Adrenal gland (tissue), 9 donors: ENCODE measurements at regions not wholly inside any gene's neighbourhood (a gene's known extent, or its start where the extent isn't known, plus 50 kb on each side); places are given as distances from the start of the nearest gene placed in this dataset.
A peak's percentile ranks its signal among the peaks of the same experiment; 100 is the strongest.

Source experiments
- DNase-seq, 7 donors: peaks; one replicate each; pipeline ENCODE4 v3.0.0-alpha.2; 2019 to 2020
- H3K27ac ChIP-seq, 5 donors: fragments of 200-600 bp; sonication (generic) in 4 of 5; 1 replicate in 3 of 5; 2 replicates in 2 of 5; pipeline versions ENCODE4 v1.5.1 to v1.8.0; 2016 to 2020; ENCODE audit warnings: mild to moderate bottlenecking in 1 of 5
- H3K27me3 ChIP-seq: fragments of 200-600 bp; 2 replicates; pipeline ENCODE4 v1.8.0; 2021
- H3K36me3 ChIP-seq, 2 donors: fragments of 200-600 bp; replicated peaks in 1 of 2; 1 replicate in 1 of 2; 2 replicates in 1 of 2; pipeline versions ENCODE4 v1.5.1 to v1.8.0; 2018 to 2022
- H3K4me1 ChIP-seq, 2 donors: fragments of 200-600 bp; replicated peaks in 1 of 2; 1 replicate in 1 of 2; 2 replicates in 1 of 2; pipeline versions ENCODE4 v1.5.1 to v1.8.0; 2018 to 2021
- H3K4me3 ChIP-seq, 4 donors: fragments of 200-600 bp; sonication (generic) in 3 of 4; one replicate each; pipeline ENCODE4 v1.5.1; 2016 to 2018
- H3K9me3 ChIP-seq, 3 donors: fragments of 200-600 bp; sonication (generic) in 1 of 3; replicated peaks in 1 of 3; 1 replicate in 2 of 3; 2 replicates in 1 of 3; pipeline versions ENCODE4 v1.5.1 to v1.8.0; 2016 to 2021
- POLR2A ChIP-seq, 2 donors: fragments of 450-650 bp; IDR thresholded peaks; one replicate each; pipeline ENCODE4 v1.6.1; 2017; ENCODE audit warnings: antibody characterized with exemption in 2 of 2, mild to moderate bottlenecking in 2 of 2, moderate library complexity in 1 of 2
- WGBS, 4 donors: extraction: QIAGEN DNeasy Blood & Tissue Kit in 2 of 4; methylation state at CpG; one replicate each; pipeline versions ENCODE4 v1.1.5 to v1.1.7; 2013 to 2017; 5-methylcytosine and 5-hydroxymethylcytosine counted together
- intact Hi-C, 2 donors: fragments of 100-400 bp; cut with DNase I; formaldehyde crosslinking; loops; one replicate each; pipeline versions ENCODE4 v1.14.1 to v1.15.0; 2022 to 2023
- TF ChIP-seq, protein P1 (sequence below), 6 experiments: fragments of 450-650 bp in 4 of 6; fragments of 200-600 bp in 2 of 6; sonication (generic) in 1 of 6; IDR thresholded peaks; 1 replicate in 5 of 6; 2 replicates in 1 of 6; pipeline versions ENCODE4 v1.5.1 to v1.8.0; 2016 to 2021; ENCODE audit warnings: antibody characterized with exemption in 6 of 6, mild to moderate bottlenecking in 2 of 6, moderate library complexity in 1 of 6
- donor health status: healthy with polysubstance abuse.
- donor health status: Bipolar disorder and iron deficiency.
- donor health status: DM: yes; HTN: yes; CAD: no.
- donor health status: DM: no; HTN: no; CAD: no.
- donor health status: DM: no; HTN: no; CAD: no.

DNA sequence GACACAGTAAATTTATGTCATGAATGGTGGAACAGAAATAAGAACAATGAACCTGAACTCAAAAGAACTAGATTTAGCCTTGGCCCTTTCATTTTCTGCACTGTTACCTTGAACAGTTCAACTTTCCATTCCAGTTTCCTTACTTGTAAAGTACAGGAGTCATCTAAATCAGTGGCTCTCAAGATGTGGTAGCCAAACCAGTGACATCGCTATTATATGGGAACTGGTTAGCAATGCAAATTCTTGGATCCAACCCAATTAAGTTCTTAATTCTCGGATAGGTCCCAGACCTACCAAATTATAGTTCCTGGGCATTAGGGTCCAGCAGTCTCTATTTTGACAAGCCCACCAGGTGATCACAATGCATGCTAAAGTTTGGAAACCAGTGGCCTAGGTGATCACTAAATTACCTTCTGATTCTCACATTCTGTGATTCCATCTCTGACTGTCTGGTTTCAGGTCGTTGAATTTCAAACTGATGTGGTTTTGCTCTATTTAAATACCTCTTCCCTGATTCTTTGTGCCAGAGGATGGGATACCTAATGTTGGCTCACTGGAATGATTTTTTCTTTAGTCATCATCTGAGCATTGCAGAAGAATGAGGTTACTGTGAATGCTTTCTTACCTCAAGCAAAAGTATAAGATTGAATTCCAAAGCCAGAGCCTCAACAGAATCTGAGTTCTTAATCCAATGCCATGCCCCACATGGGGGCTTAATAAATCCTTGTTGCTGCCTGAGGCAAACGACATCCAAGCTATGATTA is 253.8 kb downstream of the ENC1 start:
- intact Hi-C loops, result no loop called here
- Histone ChIP-seq H3K36me3 (no peaks in the 10 kb centered on the region), H3K27ac (no peak overlapping the region), H3K4me3 (no peak overlapping the region), H3K4me1 (peaks cover 10 to 22% of the 10 kb centered on the region in 2 donors), H3K27me3 (no peaks in the 10 kb centered on the region), H3K9me3 (no peaks in the 10 kb centered on the region)
- TF ChIP-seq, protein P1, sequence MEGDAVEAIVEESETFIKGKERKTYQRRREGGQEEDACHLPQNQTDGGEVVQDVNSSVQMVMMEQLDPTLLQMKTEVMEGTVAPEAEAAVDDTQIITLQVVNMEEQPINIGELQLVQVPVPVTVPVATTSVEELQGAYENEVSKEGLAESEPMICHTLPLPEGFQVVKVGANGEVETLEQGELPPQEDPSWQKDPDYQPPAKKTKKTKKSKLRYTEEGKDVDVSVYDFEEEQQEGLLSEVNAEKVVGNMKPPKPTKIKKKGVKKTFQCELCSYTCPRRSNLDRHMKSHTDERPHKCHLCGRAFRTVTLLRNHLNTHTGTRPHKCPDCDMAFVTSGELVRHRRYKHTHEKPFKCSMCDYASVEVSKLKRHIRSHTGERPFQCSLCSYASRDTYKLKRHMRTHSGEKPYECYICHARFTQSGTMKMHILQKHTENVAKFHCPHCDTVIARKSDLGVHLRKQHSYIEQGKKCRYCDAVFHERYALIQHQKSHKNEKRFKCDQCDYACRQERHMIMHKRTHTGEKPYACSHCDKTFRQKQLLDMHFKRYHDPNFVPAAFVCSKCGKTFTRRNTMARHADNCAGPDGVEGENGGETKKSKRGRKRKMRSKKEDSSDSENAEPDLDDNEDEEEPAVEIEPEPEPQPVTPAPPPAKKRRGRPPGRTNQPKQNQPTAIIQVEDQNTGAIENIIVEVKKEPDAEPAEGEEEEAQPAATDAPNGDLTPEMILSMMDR (IDR thresholded peaks at IDR 0.05), result no peak
- 75 to 90% (median 86%) methylated on average over 4 of the region's 4 CpGs for WGBS, 4 donors
- no peak for DNase-seq

DNA sequence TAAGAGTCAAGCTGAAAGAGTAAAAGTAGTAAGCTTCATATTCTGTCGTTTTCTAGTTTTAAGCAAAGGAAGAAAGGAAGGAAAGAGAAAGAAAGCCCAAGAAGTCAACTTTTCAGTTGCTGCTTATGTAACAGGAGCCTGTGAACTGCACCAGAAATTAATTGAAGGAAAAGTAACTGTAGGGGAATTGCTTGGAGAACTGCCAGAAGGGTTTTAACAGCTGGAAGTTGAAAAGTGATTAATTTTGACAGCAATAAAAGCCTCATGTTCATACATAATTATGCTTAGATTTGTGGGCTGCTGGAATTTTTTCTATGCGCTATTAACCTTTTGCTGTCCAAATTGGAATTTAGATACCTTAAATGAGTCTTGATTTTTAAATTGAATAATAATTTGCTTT is 255.7 kb downstream of the ENC1 start:
- intact Hi-C loops, result no loop called here
- H3K9me3 ChIP-seq, result no peaks in the 10 kb centered on the region
- no peaks in the 10 kb centered on the region for H3K36me3 ChIP-seq
- WGBS, 4 donors, result 44 to 56% (median 54%) methylated on average over 2 of the region's 2 CpGs
- H3K4me3 ChIP-seq, result no peak overlapping the region
- H3K27me3 ChIP-seq, result no peaks in the 10 kb centered on the region
- H3K27ac ChIP-seq, result no peak overlapping the region
- peaks cover 10 to 22% of the 10 kb centered on the region in 2 donors for H3K4me1 ChIP-seq
- no peak for TF ChIP-seq POLR2A (IDR thresholded peaks at IDR 0.05)
- TF ChIP-seq, protein P1 (IDR thresholded peaks at IDR 0.05), result no peak
- DNase-seq, result no peak

DNA sequence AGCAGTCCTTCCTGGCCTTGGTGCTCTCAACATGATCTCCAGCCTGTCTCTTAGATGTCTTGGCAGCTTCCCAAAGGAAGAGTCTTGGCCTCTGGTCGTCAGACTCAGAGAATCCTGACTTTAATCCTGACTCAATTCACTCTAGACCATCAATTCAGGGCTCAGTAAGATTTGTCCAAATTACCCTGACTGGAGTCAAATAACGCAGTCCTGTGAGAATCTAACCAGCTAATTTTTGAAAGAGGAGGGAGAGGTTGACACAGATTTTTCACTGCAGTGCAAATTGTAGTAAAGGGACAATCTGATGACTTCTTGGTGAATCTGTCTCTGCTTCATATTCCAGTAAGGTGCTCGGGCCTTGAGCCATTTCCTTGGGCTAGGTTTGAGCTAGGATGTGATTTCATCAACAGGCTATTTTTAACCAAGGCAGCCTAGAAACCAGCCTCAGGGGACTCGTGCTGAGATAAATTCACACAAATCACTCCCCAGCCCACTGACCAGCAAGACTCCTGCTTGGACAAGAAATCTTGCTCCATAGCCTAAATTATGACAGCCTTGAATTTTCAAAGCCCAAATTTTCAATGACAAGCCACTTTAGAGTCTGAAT is 257.4 kb downstream of the ENC1 start:
- Histone ChIP-seq H3K4me1 (peaks cover 10 to 22% of the 10 kb centered on the region in 2 donors), H3K9me3 (no peaks in the 10 kb centered on the region), H3K27me3 (no peaks in the 10 kb centered on the region), H3K36me3 (no peaks in the 10 kb centered on the region), H3K27ac (peak overlapping the region in 2 of 5 donors; percentile 14 to 75), H3K4me3 (no peak overlapping the region)
- intact Hi-C loops, result no loop called here
- TF ChIP-seq POLR2A (IDR thresholded peaks at IDR 0.05), result no peak
- TF ChIP-seq, protein P1 (IDR thresholded peaks at IDR 0.05), result no peak
- peak; percentile 22 to 69 (median 50) for DNase-seq
- 21 to 27% (median 23%) methylated on average over 4 of the region's 4 CpGs for WGBS, 4 donors

DNA sequence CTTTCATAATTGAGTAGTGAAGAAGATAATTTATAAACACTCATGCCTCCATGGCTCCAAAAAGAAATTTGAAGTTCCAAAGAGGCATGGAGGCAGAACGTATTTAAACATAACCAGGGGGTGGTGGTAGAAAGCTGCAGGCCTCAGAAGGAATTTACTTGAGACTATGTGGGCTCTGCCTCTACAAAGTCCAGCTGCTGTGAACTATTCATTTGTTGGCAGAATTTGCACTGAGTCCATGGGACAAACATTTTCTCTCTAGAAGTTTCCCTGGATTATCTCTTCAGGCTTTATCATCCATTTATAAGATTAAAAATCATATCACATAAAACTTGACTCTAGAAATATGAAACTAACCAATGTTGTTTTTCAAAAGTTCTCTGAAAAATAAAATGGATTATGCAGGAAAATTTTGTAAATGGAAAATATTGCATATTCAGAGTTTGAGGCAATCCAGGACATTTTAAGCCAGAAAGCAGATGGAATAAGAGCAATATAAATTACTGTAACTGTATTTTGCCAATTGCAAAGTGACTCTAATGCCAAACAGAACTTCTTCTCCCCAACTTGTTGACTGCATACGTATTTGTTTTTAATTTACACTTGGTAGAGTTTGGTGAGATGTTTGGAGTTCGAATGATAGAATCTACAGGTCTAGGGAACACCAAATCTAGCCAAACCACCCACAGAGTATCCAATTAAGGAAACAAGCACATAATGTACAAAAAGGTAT is 258.2 kb downstream of the ENC1 start:
- DNase-seq, result no peak
- peak overlapping the region in 2 of 5 donors; percentile 14 to 75 for H3K27ac ChIP-seq
- no peaks in the 10 kb centered on the region for H3K36me3 ChIP-seq
- 82 to 86% (median 84%) methylated on average over 3 of the region's 3 CpGs for WGBS, 4 donors
- no peaks in the 10 kb centered on the region for H3K27me3 ChIP-seq
- no peak overlapping the region for H3K4me3 ChIP-seq
- TF ChIP-seq, protein P1 (IDR thresholded peaks at IDR 0.05), result no peak
- TF ChIP-seq POLR2A (IDR thresholded peaks at IDR 0.05), result no peak
- no peaks in the 10 kb centered on the region for H3K9me3 ChIP-seq
- peaks cover 10 to 22% of the 10 kb centered on the region in 2 donors for H3K4me1 ChIP-seq
- intact Hi-C loops, result no loop called here
